Naive B cell (primary cell): ENCODE measurements at regions not wholly inside any gene's neighbourhood (a gene's known extent, or its start where the extent isn't known, plus 50 kb on each side); places are given as distances from the start of the nearest gene placed in this dataset.
A peak's percentile ranks its signal among the peaks of the same experiment; 100 is the strongest.
"Not testable (repeated sequence)": the region's sequence is repeated elsewhere in the genome, so short reads cannot be mapped to it uniquely, and the experiment has no call there.

Experiments
- ATAC-seq, 2 donors: fragments of 150-1000 bp; cut with Tn5 transposase; 2 replicates each; pipeline ENCODE4 v1.10.0; 2021; ENCODE audit warnings: low read depth in 2 of 2, mild to moderate bottlenecking in 2 of 2, moderate library complexity in 2 of 2
- DNase-seq: peaks from one replicate; pipeline ENCODE4 v3.0.0; 2022
- H3K27ac Mint-ChIP-seq, 6 donors: one replicate each; pipeline ENCODE4 v1.8.0; 2020 to 2022; ENCODE audit warnings: mild to moderate bottlenecking in 6 of 6, mixed read lengths in 6 of 6, moderate library complexity in 5 of 6, inconsistent platforms in 2 of 6
- H3K27me3 Mint-ChIP-seq, 3 donors: one replicate each; pipeline ENCODE4 v1.8.0; 2021 to 2022; ENCODE audit warnings: mixed read lengths in 3 of 3, mild to moderate bottlenecking in 1 of 3
- H3K36me3 Mint-ChIP-seq, 2 donors: one replicate each; pipeline ENCODE4 v1.8.0; 2020 to 2022; ENCODE audit warnings: mixed read lengths in 2 of 2, inconsistent platforms in 1 of 2, mild to moderate bottlenecking in 1 of 2
- H3K4me1 Mint-ChIP-seq, 3 donors: one replicate each; pipeline ENCODE4 v1.8.0; 2020 to 2022; ENCODE audit warnings: mixed read lengths in 3 of 3, inconsistent platforms in 1 of 3, mild to moderate bottlenecking in 1 of 3, moderate library complexity in 1 of 3
- H3K4me3 Mint-ChIP-seq, 8 donors: one replicate each; pipeline ENCODE4 v1.8.0; 2020 to 2022; ENCODE audit warnings: mild to moderate bottlenecking in 8 of 8, mixed read lengths in 8 of 8, moderate library complexity in 8 of 8, inconsistent platforms in 2 of 8
- H3K9me3 Mint-ChIP-seq, 7 donors: one replicate each; pipeline ENCODE4 v1.8.0; 2020 to 2022; ENCODE audit warnings: mixed read lengths in 7 of 7, mild to moderate bottlenecking in 5 of 7, inconsistent platforms in 2 of 7, moderate library complexity in 1 of 7

GRCh38 chr6:139894271-139894670 is 519.8 kb upstream of the CITED2 start:
- Mint-ChIP-seq H3K27me3 (no peaks in the 10 kb centered on the region), H3K4me1 (no peaks in the 10 kb centered on the region), H3K27ac (no peak overlapping the region), H3K4me3 (no peak overlapping the region), H3K36me3 (no peaks in the 10 kb centered on the region), H3K9me3 (peaks cover 0 to 4% (median 0%) of the 10 kb centered on the region in 7 donors)
- DNase-seq: no peak
- no peak for ATAC-seq

- H3K36me3 Mint-ChIP-seq: no peaks in the 10 kb centered on the region
- DNase-seq: no peak
- H3K27ac Mint-ChIP-seq: no peak overlapping the region
- ATAC-seq: no peak
- peaks cover 0 to 4% (median 0%) of the 10 kb centered on the region in 7 donors for H3K9me3 Mint-ChIP-seq
- no peak overlapping the region for H3K4me3 Mint-ChIP-seq
- no peaks in the 10 kb centered on the region for H3K4me1 Mint-ChIP-seq
- peaks cover 0 to 7% (median 6%) of the 10 kb centered on the region in 3 donors for H3K27me3 Mint-ChIP-seq
These were observed 517.0 kb upstream of the CITED2 start for GRCh38 chr6:139891471-139891870.

GRCh38 chr6:139888681-139889122 is 514.3 kb upstream of the CITED2 start:
- Mint-ChIP-seq H3K4me1 (peaks cover 1 to 13% (median 3%) of the 10 kb centered on the region in 3 donors), H3K4me3 (no peak overlapping the region), H3K36me3 (no peaks in the 10 kb centered on the region), H3K9me3 (no peaks in the 10 kb centered on the region), H3K27ac (no peak overlapping the region), H3K27me3 (peaks cover 0 to 7% (median 6%) of the 10 kb centered on the region in 3 donors)
- DNase-seq: no peak
- no peak for ATAC-seq

- Mint-ChIP-seq H3K4me1 (peaks cover 11 to 28% (median 13%) of the 10 kb centered on the region in 3 donors), H3K27me3 (peaks cover 0 to 7% (median 6%) of the 10 kb centered on the region in 3 donors), H3K9me3 (no peaks in the 10 kb centered on the region), H3K36me3 (no peaks in the 10 kb centered on the region), H3K27ac (no peak overlapping the region), H3K4me3 (no peak overlapping the region)
- no peak for DNase-seq
- no peak for ATAC-seq
These were observed 512.8 kb upstream of the CITED2 start for GRCh38 chr6:139887275-139887674.

GRCh38 chr6:139886396-139886795 is 511.9 kb upstream of the CITED2 start:
- no peaks in the 10 kb centered on the region for H3K9me3 Mint-ChIP-seq
- DNase-seq (no peak), ATAC-seq (no peak)
- H3K36me3 Mint-ChIP-seq: no peaks in the 10 kb centered on the region
- peaks cover 11 to 33% (median 13%) of the 10 kb centered on the region in 3 donors for H3K4me1 Mint-ChIP-seq
- peaks cover 0 to 7% (median 6%) of the 10 kb centered on the region in 3 donors for H3K27me3 Mint-ChIP-seq
- H3K4me3 Mint-ChIP-seq: no peak overlapping the region
- H3K27ac Mint-ChIP-seq: no peak overlapping the region

GRCh38 chr6:139885909-139886308 is 511.5 kb upstream of the CITED2 start:
- H3K4me3 Mint-ChIP-seq: no peak overlapping the region
- no peak for ATAC-seq
- no peak overlapping the region for H3K27ac Mint-ChIP-seq
- H3K4me1 Mint-ChIP-seq: peaks cover 11 to 33% (median 13%) of the 10 kb centered on the region in 3 donors
- H3K36me3 Mint-ChIP-seq: no peaks in the 10 kb centered on the region
- DNase-seq: no peak
- no peaks in the 10 kb centered on the region for H3K9me3 Mint-ChIP-seq
- H3K27me3 Mint-ChIP-seq: peaks cover 0 to 7% (median 6%) of the 10 kb centered on the region in 3 donors

- peaks cover 11 to 33% (median 13%) of the 10 kb centered on the region in 3 donors for H3K4me1 Mint-ChIP-seq
These were observed 509.3 kb upstream of the CITED2 start for GRCh38 chr6:139883776-139884175.

GRCh38 chr6:139882977-139883728 is 508.7 kb upstream of the CITED2 start:
- Mint-ChIP-seq H3K9me3 (no peaks in the 10 kb centered on the region), H3K36me3 (no peaks in the 10 kb centered on the region), H3K27me3 (no peaks in the 10 kb centered on the region), H3K4me1 (peaks cover 11 to 33% (median 13%) of the 10 kb centered on the region in 3 donors), H3K4me3 (peak overlapping the region in 2 of 8 donors; percentile 10 to 42), H3K27ac (no peak overlapping the region)
- ATAC-seq (no peak), DNase-seq (no peak)

More at GRCh38 chr6:139883776-139884175, 509.3 kb upstream of the CITED2 start:
- H3K27me3 Mint-ChIP-seq: peaks cover 0 to 6% (median 5%) of the 10 kb centered on the region in 3 donors
- no peaks in the 10 kb centered on the region for H3K36me3 Mint-ChIP-seq
- H3K4me3 Mint-ChIP-seq: peak overlapping the region in 2 of 8 donors; percentile 10 to 29
- ATAC-seq (peak; percentile 40 to 53), DNase-seq (peak; percentile 11)
- peak overlapping the region in 2 of 6 donors; percentile 54 to 59 for H3K27ac Mint-ChIP-seq
- no peaks in the 10 kb centered on the region for H3K9me3 Mint-ChIP-seq

GRCh38 chr6:139882234-139882633 is 507.8 kb upstream of the CITED2 start:
- Mint-ChIP-seq H3K27me3 (no peaks in the 10 kb centered on the region), H3K36me3 (no peaks in the 10 kb centered on the region), H3K4me1 (peaks cover 11 to 33% (median 13%) of the 10 kb centered on the region in 3 donors), H3K9me3 (no peaks in the 10 kb centered on the region), H3K4me3 (no peak overlapping the region), H3K27ac (peak overlapping the region in 1 of 6 donors; percentile 23)
- no peak for ATAC-seq
- DNase-seq: no peak

- no peaks in the 10 kb centered on the region for H3K9me3 Mint-ChIP-seq
- H3K4me1 Mint-ChIP-seq: peaks cover 11 to 33% (median 13%) of the 10 kb centered on the region in 3 donors
These were observed 507.3 kb upstream of the CITED2 start for GRCh38 chr6:139881728-139882211.

GRCh38 chr6:139881236-139881635 is 506.8 kb upstream of the CITED2 start:
- H3K27me3 Mint-ChIP-seq: no peaks in the 10 kb centered on the region
- H3K4me3 Mint-ChIP-seq: no peak overlapping the region
- peaks cover 11 to 33% (median 13%) of the 10 kb centered on the region in 3 donors for H3K4me1 Mint-ChIP-seq
- DNase-seq (no peak), ATAC-seq (no peak)
- H3K9me3 Mint-ChIP-seq: no peaks in the 10 kb centered on the region
- H3K36me3 Mint-ChIP-seq: no peaks in the 10 kb centered on the region
- no peak overlapping the region for H3K27ac Mint-ChIP-seq

More at GRCh38 chr6:139881728-139882211, 507.3 kb upstream of the CITED2 start:
- ATAC-seq (peak; percentile 52 to 72), DNase-seq (peak; percentile 6)
- Mint-ChIP-seq H3K27ac (no peak overlapping the region), H3K27me3 (no peaks in the 10 kb centered on the region), H3K36me3 (no peaks in the 10 kb centered on the region), H3K4me3 (no peak overlapping the region)

- peak overlapping the region in 1 of 6 donors; percentile 66 for H3K27ac Mint-ChIP-seq
- no peaks in the 10 kb centered on the region for H3K27me3 Mint-ChIP-seq
- H3K4me1 Mint-ChIP-seq: peaks cover 11 to 29% (median 13%) of the 10 kb centered on the region in 3 donors
- no peaks in the 10 kb centered on the region for H3K9me3 Mint-ChIP-seq
- ATAC-seq: no peak
- DNase-seq: no peak
- no peaks in the 10 kb centered on the region for H3K36me3 Mint-ChIP-seq
- no peak overlapping the region for H3K4me3 Mint-ChIP-seq
These were observed 505.4 kb upstream of the CITED2 start for GRCh38 chr6:139879823-139880356.

- peak overlapping the region in 1 of 6 donors; percentile 7 for H3K27ac Mint-ChIP-seq
- H3K27me3 Mint-ChIP-seq, H3K9me3 Mint-ChIP-seq, ATAC-seq, DNase-seq, H3K36me3 Mint-ChIP-seq, H3K4me3 Mint-ChIP-seq: not testable (repeated sequence)
- peaks cover 11 to 25% (median 13%) of the 10 kb centered on the region in 3 donors for H3K4me1 Mint-ChIP-seq
These were observed 504.8 kb upstream of the CITED2 start for GRCh38 chr6:139879241-139879640.
